Endothelial cell of umbilical vein (primary cell): ENCODE measurements at regions not wholly inside any gene's neighbourhood (a gene's known extent, or its start where the extent isn't known, plus 50 kb on each side); places are given as distances from the start of the nearest gene placed in this dataset.

ENCODE experiments used
- BruUV-seq: library from RNA; stranded (reverse); fragments of 400-500 nt; replicated peaks from 2 replicates; lab custom pipeline; 2021; lab: Mats Ljungman, UMichigan
- CTCF ChIA-PET: fragments of 300-600, 350-600 bp; sonication (Branson Sonifier 250); formaldehyde crosslinking; loops from one replicate; lab custom pipeline; 2021; ENCODE audit warnings: antibody characterized with exemption, inconsistent platforms; lab: Charles Lee
- POLR2A ChIA-PET: fragments of 300-600, 350-600 bp; sonication (Branson Sonifier 250); formaldehyde crosslinking; loops from one replicate; lab custom pipeline; 2021; ENCODE audit warnings: antibody characterized with exemption, inconsistent platforms; lab: Charles Lee
- DNase-seq: peaks from one replicate; pipeline ENCODE4 v3.0.0-alpha.2; 2011; ENCODE audit warnings: low read depth, low spot score
- FAIRE-seq: peaks from 2 replicates; lab custom pipeline; 2011; peaks lifted over from hg19 to GRCh38; lab: Jason Lieb, UNC
- H2AFZ ChIP-seq: 2 replicates; pipeline ENCODE4 v1.6.0; 2012; ENCODE audit warnings: low read depth, low read length, control low read depth, inconsistent platforms
- H3K27ac ChIP-seq: 2 replicates; pipeline ENCODE4 v1.5.1; 2011; ENCODE audit warnings: low read depth, mild to moderate bottlenecking, control low read depth, low read length, moderate library complexity; ENCODE audit not compliant: insufficient read depth
- H3K27me3 ChIP-seq, 2 experiments: 2 replicates each; pipeline versions ENCODE4 v1.6.0 to v1.6.1; 2011; ENCODE audit warnings: low read length in 2 of 2, mixed read lengths in 1 of 2; ENCODE audit not compliant: control insufficient read depth in 2 of 2, insufficient read depth in 2 of 2
- H3K36me3 ChIP-seq, 2 experiments: 2 replicates in 1 of 2; 3 replicates in 1 of 2; pipeline ENCODE4 v1.5.1; 2011; ENCODE audit warnings: low read length in 2 of 2, mild to moderate bottlenecking in 1 of 2, moderate library complexity in 1 of 2; ENCODE audit not compliant: control insufficient read depth in 2 of 2, insufficient read depth in 2 of 2; ENCODE audit errors: extremely low read depth in 1 of 2
- H3K4me1 ChIP-seq: 3 replicates; pipeline ENCODE4 v1.5.1; 2011; ENCODE audit warnings: mild to moderate bottlenecking, low read length; ENCODE audit not compliant: control insufficient read depth, insufficient read depth; ENCODE audit errors: extremely low read depth
- H3K4me2 ChIP-seq: 2 replicates; pipeline ENCODE4 v1.6.1; 2011; ENCODE audit warnings: low read length, control low read depth, mixed read lengths; ENCODE audit not compliant: insufficient read depth
- H3K4me3 ChIP-seq, 3 experiments: fragments of 200-600 bp in 1 of 3; sonication (generic), shearing (Covaris generic) in 1 of 3; replicated peaks in 1 of 3; 2 replicates each; pipeline ENCODE4 v1.5.1; 2011 to 2016; ENCODE audit warnings: control low read depth in 3 of 3, low read length in 3 of 3, mild to moderate bottlenecking in 2 of 3, inconsistent platforms in 1 of 3, low read depth in 1 of 3, moderate library complexity in 1 of 3; ENCODE audit not compliant: insufficient read depth in 1 of 3
- H3K79me2 ChIP-seq: 2 replicates; pipeline ENCODE4 v1.6.0; 2012; ENCODE audit warnings: low read length, inconsistent platforms; ENCODE audit not compliant: control insufficient read depth, insufficient read depth
- H3K9ac ChIP-seq: replicated peaks from 2 replicates; pipeline ENCODE3; 2011; ENCODE audit warnings: low read length, control low read depth; ENCODE audit not compliant: insufficient read depth; ENCODE audit errors: extremely low read depth
- H3K9me1 ChIP-seq: replicated peaks from 3 replicates; pipeline ENCODE4 v1.6.0; 2011; ENCODE audit warnings: mild to moderate bottlenecking, low read length; ENCODE audit not compliant: control insufficient read depth, insufficient read depth; ENCODE audit errors: extremely low read depth
- H3K9me3 ChIP-seq: replicated peaks from 2 replicates; pipeline ENCODE4 v1.5.1; 2012; ENCODE audit warnings: low read length, inconsistent platforms; ENCODE audit not compliant: control insufficient read depth, insufficient read depth
- H4K20me1 ChIP-seq: replicated peaks from 2 replicates; pipeline ENCODE3; 2011; ENCODE audit warnings: mild to moderate bottlenecking, low read length; ENCODE audit not compliant: control insufficient read depth, insufficient read depth; ENCODE audit errors: extremely low read depth
- EZH2 ChIP-seq: IDR thresholded peaks from 2 replicates; pipeline ENCODE4 v1.6.1; 2012; ENCODE audit warnings: borderline replicate concordance, low read depth, mild to moderate bottlenecking, moderate library complexity, low read length, inconsistent platforms; ENCODE audit not compliant: severe bottlenecking
- FOS ChIP-seq: IDR thresholded peaks from 2 replicates; pipeline ENCODE4 v1.6.1; 2011; ENCODE audit warnings: mild to moderate bottlenecking, low read length, moderate library complexity, borderline replicate concordance; ENCODE audit not compliant: insufficient read depth
- GATA2 ChIP-seq: IDR thresholded peaks from 2 replicates; pipeline ENCODE4 v1.7.0; 2011; ENCODE audit warnings: low read depth, mild to moderate bottlenecking, moderate library complexity, mixed read lengths, low read length; ENCODE audit not compliant: insufficient read length, insufficient read depth
- JUN ChIP-seq: IDR thresholded peaks from 2 replicates; pipeline ENCODE4 v1.6.1; 2011; ENCODE audit warnings: borderline replicate concordance, low read depth; ENCODE audit not compliant: insufficient read length, insufficient read depth
- MYC ChIP-seq: IDR thresholded peaks from one replicate; pipeline ENCODE4 v1.6.1; 2011; ENCODE audit warnings: mild to moderate bottlenecking, low read depth, low read length
- POLR2A ChIP-seq: IDR thresholded peaks from 2 replicates; pipeline ENCODE4 v1.6.1; 2012; ENCODE audit warnings: low read depth, mild to moderate bottlenecking, control low read depth, low read length
- POLR2AphosphoS5 ChIP-seq: IDR thresholded peaks from 2 replicates; pipeline ENCODE4 v1.6.1; 2012; ENCODE audit warnings: low read depth, mild to moderate bottlenecking, control low read depth, low read length, moderate library complexity; ENCODE audit not compliant: insufficient read depth
- dilution Hi-C: fragments of 300-500 bp; cut with MboI; formaldehyde crosslinking; loops from one replicate; pipeline ENCODE4 v1.15.0; 2019; ENCODE audit warnings: low sequenced_read_pairs; ENCODE audit not compliant: extremely low pct_ligation_motif_present
- intact Hi-C: fragments of 100-400 bp; cut with micrococcal nuclease; formaldehyde crosslinking; loops from one replicate; pipeline ENCODE4 v1.10.0; 2022
- TF ChIP-seq, protein P1 (sequence below), 2 donors: IDR thresholded peaks; 1 replicate in 1 of 2; 2 replicates in 1 of 2; pipeline ENCODE4 v1.5.1; 2011; ENCODE audit warnings: low read length in 2 of 2, mild to moderate bottlenecking in 2 of 2, moderate library complexity in 2 of 2, control low read depth in 1 of 2, inconsistent platforms in 1 of 2, low read depth in 1 of 2; ENCODE audit not compliant: insufficient read depth in 1 of 2; ENCODE audit errors: extremely low read depth in 1 of 2

DNA sequence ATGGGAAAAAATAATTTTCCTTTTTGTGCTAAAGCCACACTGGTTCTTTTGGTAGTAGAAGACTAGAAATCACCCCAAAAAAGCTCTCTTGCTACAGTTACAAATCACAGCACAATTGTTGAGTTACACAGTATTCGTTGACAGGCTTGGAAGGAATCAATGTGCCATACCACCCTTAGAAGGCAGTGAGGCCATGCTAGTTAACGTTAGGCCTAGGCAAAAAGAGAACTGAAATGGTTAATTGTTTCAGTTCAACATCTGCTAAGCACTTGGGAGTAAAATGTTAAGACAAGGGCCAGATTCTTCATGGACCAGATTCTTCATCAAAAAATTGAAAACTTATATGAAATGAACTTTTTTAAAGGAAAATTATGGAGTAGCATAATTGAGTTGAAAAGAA is 626.2 kb downstream of the UTRN start:
- TF ChIP-seq GATA2 (no peak), POLR2AphosphoS5 (no peak), POLR2A (no peak), JUN (no peak), FOS (no peak), EZH2 (no peak), MYC (no peak)
- TF ChIP-seq, protein P1, sequence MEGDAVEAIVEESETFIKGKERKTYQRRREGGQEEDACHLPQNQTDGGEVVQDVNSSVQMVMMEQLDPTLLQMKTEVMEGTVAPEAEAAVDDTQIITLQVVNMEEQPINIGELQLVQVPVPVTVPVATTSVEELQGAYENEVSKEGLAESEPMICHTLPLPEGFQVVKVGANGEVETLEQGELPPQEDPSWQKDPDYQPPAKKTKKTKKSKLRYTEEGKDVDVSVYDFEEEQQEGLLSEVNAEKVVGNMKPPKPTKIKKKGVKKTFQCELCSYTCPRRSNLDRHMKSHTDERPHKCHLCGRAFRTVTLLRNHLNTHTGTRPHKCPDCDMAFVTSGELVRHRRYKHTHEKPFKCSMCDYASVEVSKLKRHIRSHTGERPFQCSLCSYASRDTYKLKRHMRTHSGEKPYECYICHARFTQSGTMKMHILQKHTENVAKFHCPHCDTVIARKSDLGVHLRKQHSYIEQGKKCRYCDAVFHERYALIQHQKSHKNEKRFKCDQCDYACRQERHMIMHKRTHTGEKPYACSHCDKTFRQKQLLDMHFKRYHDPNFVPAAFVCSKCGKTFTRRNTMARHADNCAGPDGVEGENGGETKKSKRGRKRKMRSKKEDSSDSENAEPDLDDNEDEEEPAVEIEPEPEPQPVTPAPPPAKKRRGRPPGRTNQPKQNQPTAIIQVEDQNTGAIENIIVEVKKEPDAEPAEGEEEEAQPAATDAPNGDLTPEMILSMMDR (IDR thresholded peaks at IDR 0.05; ENCODE audit: extremely low read depth in 1 of 2, insufficient read depth in 1 of 2, low read depth in 1 of 2, low read length in 2 of 2): no peak
- no peaks in the 10 kb centered on the region for H3K27me3 ChIP-seq
- H3K4me1 ChIP-seq: no peaks in the 10 kb centered on the region
- FAIRE-seq (no peak), DNase-seq (no peak)
- BruUV-seq: no TSS peak
- H3K27ac ChIP-seq: no peak overlapping the region
- intact Hi-C loops (no loop called here), dilution Hi-C loops (no loop called here)
- no peak overlapping the region for H3K4me2 ChIP-seq
- no peak overlapping the region for H2AFZ ChIP-seq
- CTCF ChIA-PET: no interaction called here
- no peaks in the 10 kb centered on the region for H3K36me3 ChIP-seq
- H3K79me2 ChIP-seq: no peaks in the 10 kb centered on the region
- POLR2A ChIA-PET: no interaction called here
- H3K9ac ChIP-seq: no peak overlapping the region
- H4K20me1 ChIP-seq: no peaks in the 10 kb centered on the region
- H3K9me1 ChIP-seq: no peaks in the 10 kb centered on the region
- no peaks in the 10 kb centered on the region for H3K9me3 ChIP-seq
- no peak overlapping the region for H3K4me3 ChIP-seq
